GM21526 (cell line): ENCODE measurements at regions not wholly inside any gene's neighbourhood (a gene's known extent, or its start where the extent isn't known, plus 50 kb on each side); places are given as distances from the start of the nearest gene placed in this dataset.

ENCODE experiments used
- ATAC-seq: cut with Tn5 transposase; IDR thresholded peaks from one replicate; pipeline ENCODE4 v1.9.1; 2021; ENCODE audit warnings: moderate library complexity; ENCODE audit not compliant: unreplicated experiment, low FRiP score

- no peak for ATAC-seq
These were observed 2232.7 kb downstream of the PCDH9 start for GRCh38 chr13:64997438-64997837.

DNA sequence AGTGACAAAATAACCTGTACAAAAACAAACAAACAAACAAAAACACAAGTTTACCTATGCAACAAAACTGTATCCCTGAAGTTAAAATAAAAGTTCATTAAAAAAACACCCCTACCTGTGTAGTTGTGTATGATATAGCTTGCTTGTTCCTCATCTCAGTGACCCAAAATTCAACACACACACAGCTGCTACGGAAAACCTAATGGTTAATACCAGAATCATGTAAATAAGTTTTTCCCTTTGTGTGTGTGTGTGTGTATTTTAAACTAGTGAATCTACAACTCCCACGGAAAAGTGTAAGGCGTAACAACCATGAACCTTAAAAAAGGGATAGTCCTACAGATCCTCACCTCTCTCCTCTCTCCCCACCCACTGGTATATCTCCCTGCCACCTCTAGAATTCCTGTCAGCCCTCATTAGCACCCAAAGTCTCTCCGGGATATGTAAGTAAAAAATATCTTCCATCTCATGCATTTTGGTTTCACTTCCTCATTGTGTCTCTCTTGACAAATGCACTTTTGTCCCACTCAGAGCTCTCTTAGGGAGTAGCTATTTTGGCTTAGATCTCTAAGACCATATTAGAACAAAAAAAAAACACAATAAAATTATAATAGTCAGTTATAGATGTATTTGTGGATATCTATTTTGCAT lies 2236.5 kb downstream of the PCDH9 start:
- no peak for ATAC-seq

GRCh38 chr13:64992314-64992713 lies 2237.8 kb downstream of the PCDH9 start:
- ATAC-seq = no peak

DNA sequence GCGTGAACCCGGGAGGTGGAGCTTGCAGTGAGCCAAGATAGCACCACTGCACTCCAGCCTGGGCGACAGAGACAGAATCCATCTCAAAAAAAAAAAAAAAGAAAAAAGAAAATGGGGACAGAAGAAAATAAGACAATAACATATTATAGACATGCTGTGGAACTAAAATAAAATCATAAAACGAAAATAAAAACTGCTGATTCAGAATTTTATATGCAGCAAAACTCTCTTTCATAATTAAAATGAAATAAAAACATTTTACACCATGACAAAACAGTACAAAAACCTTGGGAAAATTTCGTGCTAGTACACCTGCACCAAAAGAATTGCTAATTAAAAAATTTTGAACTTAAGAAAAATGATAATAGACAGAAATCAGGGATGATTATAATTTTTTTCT lies 2245.1 kb downstream of the PCDH9 start:
- ATAC-seq = no peak

- no peak for ATAC-seq
These were observed 2267.7 kb downstream of the PCDH9 start for GRCh38 chr13:64962404-64962803.

DNA sequence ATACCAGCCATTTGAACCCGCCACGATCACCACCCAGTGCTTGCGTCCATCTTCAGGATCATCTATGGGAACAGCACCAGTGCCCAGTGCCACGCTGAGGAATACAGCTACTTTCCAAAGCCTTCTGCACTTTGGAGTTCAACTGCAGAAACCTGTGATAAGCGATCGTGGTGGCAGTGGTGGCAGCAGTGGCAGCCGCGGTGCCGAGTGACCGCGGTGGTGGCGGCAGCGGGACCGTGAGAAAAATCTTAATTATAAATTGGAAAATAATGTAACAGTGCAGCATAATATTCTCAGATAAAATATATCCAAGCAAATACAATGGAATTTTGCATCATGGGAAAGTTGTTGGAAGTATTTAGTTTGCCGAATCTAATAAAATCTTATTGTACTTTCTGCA lies 2270.9 kb downstream of the PCDH9 start:
- ATAC-seq = no peak

DNA sequence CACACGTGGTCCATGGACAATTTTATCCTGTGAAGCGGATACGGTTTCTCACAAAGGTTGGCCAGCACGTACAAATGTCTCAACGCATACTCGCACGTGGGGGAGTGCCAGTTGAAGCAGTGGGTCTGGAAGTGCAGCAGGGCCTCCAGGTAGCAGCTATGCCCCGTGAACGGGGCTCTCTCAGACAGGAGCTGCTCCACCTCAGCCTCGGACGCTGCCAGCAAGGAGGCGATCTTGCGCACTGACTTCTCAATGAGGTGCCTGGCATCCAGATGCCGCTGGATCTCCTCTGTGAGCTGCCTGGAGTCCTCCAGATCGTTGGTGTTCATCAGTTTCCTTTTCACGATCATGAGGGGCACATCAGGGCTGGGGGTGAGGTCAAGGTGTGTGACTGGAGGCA lies 2272.0 kb downstream of the PCDH9 start:
- no peak for ATAC-seq

- ATAC-seq = no peak
These were observed 2291.5 kb downstream of the PCDH9 start for GRCh38 chr13:64938660-64939059.

DNA sequence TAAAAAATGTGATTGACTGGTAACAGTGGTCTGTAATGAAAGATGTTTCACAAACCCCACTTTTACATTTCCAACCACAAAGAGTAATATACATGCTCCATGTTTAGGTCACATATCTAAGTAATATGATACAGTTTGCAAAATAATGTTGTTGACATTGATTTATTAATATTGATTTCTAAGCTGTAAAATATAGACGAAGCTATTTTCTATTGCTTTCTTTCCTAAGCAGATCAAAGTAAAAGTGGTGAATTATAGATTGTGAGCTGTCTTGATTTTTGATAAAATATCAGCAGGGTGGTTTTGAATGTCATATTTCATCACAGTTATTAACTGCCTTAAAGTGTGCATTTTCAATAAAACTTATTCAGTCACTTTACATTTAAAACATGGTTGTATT lies 2292.8 kb downstream of the PCDH9 start:
- ATAC-seq = no peak

- ATAC-seq = no peak
These were observed 2293.3 kb downstream of the PCDH9 start for GRCh38 chr13:64936879-64937278.

DNA sequence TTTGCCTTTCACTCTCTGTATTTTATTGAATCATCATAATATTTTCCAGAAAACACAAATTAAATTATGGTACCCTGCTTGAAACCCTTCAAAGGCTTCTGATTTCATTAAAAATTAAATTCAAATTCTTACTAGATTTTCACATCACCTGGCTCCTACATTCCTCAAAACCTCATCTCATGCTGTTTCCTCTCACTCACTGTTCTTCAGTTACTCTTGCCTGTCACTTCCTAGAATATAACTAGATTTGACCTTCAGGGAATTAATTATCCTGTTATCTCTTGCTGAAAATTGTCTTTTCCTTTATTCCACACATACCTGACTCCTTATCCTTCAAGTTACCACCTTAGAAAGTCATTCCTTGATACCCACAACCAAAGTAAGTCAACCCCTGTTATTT lies 2294.7 kb downstream of the PCDH9 start:
- ATAC-seq = no peak

DNA sequence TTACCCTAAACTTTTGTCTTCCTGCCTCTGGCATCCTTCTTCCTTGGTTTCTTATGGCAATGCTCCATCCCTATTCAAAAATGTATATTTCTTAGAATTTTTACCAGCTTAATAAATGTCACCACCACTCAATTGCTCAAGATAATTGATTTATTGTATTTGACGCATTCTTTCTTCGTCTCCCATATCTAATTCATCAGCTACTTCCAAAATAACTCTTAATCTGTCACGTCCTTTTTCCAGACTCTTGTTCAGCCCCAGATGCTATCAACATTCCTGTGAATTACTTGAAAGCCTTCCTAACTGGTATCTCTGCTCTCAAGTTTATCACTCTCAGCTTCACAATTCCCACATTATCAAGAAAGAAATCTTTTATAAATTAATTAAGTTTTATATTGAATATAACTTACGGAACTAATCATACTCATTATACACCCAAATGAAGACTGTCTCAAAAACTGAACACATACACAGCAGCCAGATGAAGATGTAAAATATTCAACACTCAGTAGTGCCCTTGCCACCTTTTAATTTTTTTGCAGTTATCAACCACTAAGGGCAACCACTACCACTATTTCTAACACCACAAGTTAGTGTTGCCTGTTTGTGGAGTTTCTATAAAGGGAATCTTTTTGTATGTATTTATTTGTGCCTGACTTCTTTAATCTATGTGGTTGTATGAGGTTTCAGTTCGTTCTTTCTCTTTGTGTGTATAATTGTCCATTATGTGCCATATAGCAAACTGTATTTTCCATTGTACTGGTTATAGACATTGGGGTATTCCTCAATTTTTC lies 2295.4 kb downstream of the PCDH9 start:
- no peak for ATAC-seq

- ATAC-seq = no peak
These were observed 2299.5 kb downstream of the PCDH9 start for GRCh38 chr13:64930636-64931035.

GRCh38 chr13:64928696-64929499 lies 2301.2 kb downstream of the PCDH9 start:
- ATAC-seq = no peak

GRCh38 chr13:64925727-64926126 lies 2304.4 kb downstream of the PCDH9 start:
- no peak for ATAC-seq

DNA sequence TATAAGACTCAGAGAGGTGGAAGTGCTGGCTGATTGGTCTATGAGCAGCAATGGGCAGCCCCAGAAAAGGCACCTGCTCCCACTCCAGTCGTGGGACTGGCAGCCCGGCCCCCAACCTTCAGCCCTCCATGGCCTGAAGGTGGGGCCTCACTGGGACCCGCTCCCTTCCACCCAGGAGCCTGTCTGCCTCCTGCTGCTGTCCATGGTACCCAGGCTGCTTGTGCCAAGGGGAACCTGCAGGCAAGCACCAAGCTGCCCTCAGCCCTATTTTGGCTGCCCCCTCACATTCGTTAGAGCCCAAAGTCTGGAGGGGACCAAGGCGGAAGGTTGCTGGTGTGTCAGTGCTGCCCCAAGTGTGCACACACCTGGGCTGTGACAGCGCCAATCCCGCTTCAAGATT lies 2304.9 kb downstream of the PCDH9 start:
- ATAC-seq = no peak

DNA sequence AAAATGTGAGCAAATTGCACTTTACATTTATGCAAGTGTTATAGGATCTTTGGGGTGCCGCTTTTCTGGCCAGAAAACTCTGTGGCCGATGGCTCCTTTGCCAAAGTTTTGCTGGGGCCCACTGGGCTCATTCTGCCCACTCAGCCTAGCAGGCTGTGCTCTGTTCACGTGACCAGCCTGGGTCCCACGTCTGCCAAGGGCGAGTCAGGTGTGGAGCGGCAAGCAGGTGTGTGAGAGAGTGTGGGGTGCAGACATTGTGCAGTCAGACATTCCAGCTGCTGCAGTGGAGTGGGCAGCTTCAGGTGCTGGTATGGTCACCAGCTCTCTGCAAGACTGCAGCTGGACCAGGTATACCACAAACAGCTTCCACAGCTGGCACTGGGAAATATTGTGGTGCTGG lies 2305.7 kb downstream of the PCDH9 start:
- no peak for ATAC-seq

DNA sequence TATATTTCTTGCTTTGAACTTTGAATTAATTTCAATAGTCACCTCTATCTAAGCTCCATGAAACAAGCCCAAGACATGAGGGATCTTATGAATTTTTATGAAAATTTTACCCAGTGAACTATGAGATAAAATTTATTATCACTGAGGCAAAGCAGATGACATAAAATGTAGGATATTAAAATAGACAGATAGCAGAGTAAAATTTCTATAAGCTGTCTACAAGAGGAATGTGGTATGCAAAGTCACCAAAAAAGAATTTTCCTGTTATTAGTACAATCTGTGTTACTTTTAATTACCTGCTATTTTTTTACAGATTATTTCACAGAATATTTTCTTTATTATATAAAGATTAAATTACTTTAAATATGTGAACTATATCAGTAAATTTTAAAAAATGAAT lies 2312.6 kb downstream of the PCDH9 start:
- no peak for ATAC-seq

DNA sequence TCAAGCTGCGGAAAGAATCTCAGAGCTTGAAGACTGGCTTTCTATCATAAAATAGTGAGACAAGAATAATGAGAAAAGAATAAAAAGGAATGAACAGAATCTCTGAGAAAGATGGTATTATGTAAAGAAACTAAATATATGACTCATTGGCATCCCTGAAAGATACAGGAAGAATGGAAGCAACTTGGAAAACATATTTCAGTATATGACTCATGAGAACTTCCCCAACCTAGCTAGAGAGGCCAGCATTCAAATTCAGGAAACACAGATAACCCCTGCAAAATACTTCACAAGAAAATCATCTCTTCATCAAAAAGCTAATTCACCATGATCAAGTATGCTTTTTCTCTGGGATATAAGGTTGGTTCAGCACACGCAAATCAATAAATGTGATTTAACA lies 2318.0 kb downstream of the PCDH9 start:
- ATAC-seq = no peak

- no peak for ATAC-seq
These were observed 2320.0 kb downstream of the PCDH9 start for GRCh38 chr13:64910096-64910495.

DNA sequence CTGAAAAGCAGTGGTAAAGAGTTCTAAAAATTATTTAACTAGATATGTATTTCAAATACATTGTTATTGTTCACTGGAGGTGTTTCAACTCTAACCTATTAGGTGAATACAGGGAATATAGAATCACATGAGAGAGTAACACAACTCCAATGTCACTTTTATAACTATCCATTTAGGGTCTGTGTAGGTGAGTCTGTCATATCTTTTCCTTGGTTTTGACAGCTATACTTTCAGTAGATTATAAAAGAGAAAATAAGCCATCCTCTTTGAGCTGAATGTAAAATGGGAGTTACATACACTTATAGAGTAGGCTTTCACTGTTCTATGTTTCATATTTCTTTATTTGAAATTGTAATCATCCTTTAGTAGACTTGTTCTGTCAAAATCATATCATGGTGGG lies 2321.0 kb downstream of the PCDH9 start:
- no peak for ATAC-seq
